Adipocyte (in vitro differentiated cells): ENCODE measurements at regions not wholly inside any gene's neighbourhood (a gene's known extent, or its start where the extent isn't known, plus 50 kb on each side); places are given as distances from the start of the nearest gene placed in this dataset.
"Not testable (repeated sequence)": the region's sequence is repeated elsewhere in the genome, so short reads cannot be mapped to it uniquely, and the experiment has no call there.

ENCODE experiments used
- DNase-seq: peaks from one replicate; pipeline ENCODE4 v3.0.0-alpha.2; 2015; ENCODE audit warnings: low read depth
- H3K27me3 ChIP-seq: replicated peaks from 2 replicates; pipeline ENCODE4 v1.7.0; 2013; ENCODE audit warnings: mild to moderate bottlenecking, low read length, moderate library complexity; ENCODE audit not compliant: control insufficient read depth, insufficient read depth
- H3K36me3 ChIP-seq: 2 replicates; pipeline ENCODE4 v1.7.0; 2013; ENCODE audit warnings: low read length, mild to moderate bottlenecking, moderate library complexity; ENCODE audit not compliant: control insufficient read depth, insufficient read depth, severe bottlenecking
- H3K4me1 ChIP-seq: 2 replicates; pipeline ENCODE4 v1.7.0; 2013; ENCODE audit warnings: mild to moderate bottlenecking, low read length, moderate library complexity; ENCODE audit not compliant: control insufficient read depth, insufficient read depth
- H3K4me3 ChIP-seq: 2 replicates; pipeline ENCODE4 v1.7.0; 2013; ENCODE audit warnings: mild to moderate bottlenecking, low read length, moderate library complexity
- H3K9ac ChIP-seq: 2 replicates; pipeline ENCODE4 v1.7.0; 2013; ENCODE audit warnings: mild to moderate bottlenecking, low read length, moderate library complexity
- H3K9me3 ChIP-seq: 2 replicates; pipeline ENCODE4 v1.7.0; 2013; ENCODE audit warnings: mild to moderate bottlenecking, low read length, moderate library complexity; ENCODE audit not compliant: control insufficient read depth

DNA sequence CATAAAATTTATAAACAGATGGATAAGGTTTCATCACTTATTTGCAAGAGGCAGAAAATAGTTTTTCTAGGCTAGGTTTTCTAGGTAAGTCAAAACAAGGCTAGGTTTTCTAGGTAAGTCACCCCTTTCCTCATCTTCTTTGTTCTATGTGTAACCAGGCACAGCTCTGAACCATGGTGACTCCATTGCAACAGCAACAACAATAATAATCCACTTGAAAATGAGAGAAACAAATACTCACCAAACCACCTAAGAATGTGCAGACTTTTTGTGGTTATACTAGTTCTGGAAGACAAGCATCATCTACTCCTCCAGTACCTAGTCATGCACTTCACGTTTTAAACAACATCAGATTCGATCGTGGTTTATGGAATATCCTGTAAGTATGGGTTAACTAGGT lies 237.4 kb upstream of the ACVR2A start:
- Histone ChIP-seq H3K4me1 (no peaks in the 10 kb centered on the region), H3K27me3 (no peaks in the 10 kb centered on the region), H3K4me3 (no peak overlapping the region), H3K9me3 (no peaks in the 10 kb centered on the region), H3K9ac (no peak overlapping the region), H3K36me3 (no peaks in the 10 kb centered on the region)
- DNase-seq = no peak

DNA sequence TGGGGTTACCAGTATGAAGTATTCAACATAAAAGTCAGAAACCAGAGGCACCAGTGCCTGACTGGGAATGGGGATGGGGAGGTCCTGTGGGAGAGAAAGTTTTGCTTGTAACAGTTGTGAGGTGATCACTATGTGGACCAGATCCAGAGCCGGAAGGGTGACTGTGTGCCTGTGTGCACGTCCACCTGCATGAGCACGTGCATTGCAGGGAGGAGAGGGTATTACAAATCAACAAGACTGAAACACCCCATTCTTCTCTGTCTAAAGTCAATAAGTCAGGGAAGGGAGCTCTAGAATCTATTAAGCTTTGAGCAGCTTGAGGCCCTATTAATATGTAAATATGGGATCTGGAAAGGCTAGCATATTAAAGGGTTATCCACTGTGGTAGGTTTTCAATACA lies 241.0 kb upstream of the ACVR2A start:
- Histone ChIP-seq H3K4me3 (no peak overlapping the region), H3K9ac (no peak overlapping the region), H3K4me1 (no peaks in the 10 kb centered on the region)

DNA sequence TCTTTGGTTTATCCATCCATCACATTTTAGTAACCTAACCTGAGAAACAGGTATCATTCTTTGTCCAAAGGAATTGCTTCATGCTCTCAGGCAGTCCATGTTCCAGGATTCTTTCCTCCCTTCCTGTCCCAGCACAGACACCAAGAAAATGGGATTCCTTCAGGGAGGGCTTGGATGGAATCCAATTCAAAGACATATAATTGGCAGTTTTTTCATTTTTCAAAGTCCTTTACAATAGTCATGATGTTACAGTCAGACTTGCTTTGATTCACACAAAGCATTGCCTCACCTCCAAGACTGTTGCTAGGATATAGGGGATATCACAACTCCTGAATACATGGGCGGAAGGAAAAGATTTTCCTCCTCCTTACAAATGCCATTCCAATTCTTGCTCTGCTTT lies 241.4 kb upstream of the ACVR2A start:
- Histone ChIP-seq H3K4me1 (no peaks in the 10 kb centered on the region), H3K4me3 (no peak overlapping the region), H3K9ac (no peak overlapping the region), H3K9me3 (no peaks in the 10 kb centered on the region), H3K27me3 (peaks cover 11% of the 10 kb centered on the region), H3K36me3 (no peaks in the 10 kb centered on the region)
- no peak for DNase-seq

More for the DNA sequence above, 241.0 kb upstream of the ACVR2A start:
- H3K36me3 ChIP-seq = no peaks in the 10 kb centered on the region
- no peak for DNase-seq
- no peaks in the 10 kb centered on the region for H3K9me3 ChIP-seq
- H3K27me3 ChIP-seq = peaks cover 11% of the 10 kb centered on the region

DNA sequence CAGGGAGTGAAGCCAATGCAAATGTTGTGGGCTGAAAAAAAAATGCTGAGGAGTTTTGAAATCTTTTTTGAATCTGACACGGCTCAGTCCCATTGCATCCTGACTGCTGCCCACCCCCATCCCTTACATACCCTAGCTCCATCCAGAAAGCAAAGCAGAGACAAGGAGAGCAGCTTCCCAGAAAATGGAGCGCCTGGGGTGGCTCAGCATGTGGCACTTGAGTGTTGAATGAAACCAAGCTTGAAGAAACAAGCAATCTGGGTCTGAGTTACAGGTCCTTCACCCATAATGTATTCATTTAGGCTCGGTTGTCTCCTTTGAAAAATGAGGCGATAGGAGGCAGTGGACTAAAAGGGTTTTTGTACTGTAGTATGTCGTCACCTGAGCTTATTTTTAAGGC lies 244.2 kb upstream of the ACVR2A start:
- peaks cover 11% of the 10 kb centered on the region for H3K27me3 ChIP-seq
- H3K36me3 ChIP-seq = no peaks in the 10 kb centered on the region
- no peak for DNase-seq
- no peak overlapping the region for H3K4me3 ChIP-seq
- H3K9me3 ChIP-seq = peaks cover 5% of the 10 kb centered on the region
- H3K9ac ChIP-seq = no peak overlapping the region
- H3K4me1 ChIP-seq = peaks cover 3% of the 10 kb centered on the region

DNA sequence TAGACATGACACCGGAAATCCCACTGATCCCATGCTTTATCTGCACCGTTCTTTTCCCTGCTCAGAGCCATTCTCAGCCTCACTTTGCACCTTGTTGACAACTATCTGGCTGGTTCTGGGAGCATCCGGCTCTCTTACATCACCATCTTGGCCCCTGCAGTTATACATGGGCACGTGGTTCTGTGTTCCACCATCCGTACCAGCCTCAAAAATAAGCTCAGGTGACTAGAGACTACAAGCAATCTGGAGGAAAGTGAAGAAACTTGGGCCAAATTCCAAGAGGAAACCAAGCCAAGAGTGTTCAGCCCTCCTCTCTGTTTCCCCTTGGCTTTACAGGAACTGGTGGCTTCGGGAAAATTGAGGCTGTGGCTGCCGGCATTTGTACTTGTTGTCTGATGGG lies 244.6 kb upstream of the ACVR2A start:
- Histone ChIP-seq H3K27me3 (peaks cover 11% of the 10 kb centered on the region), H3K4me1 (peaks cover 7% of the 10 kb centered on the region), H3K9ac (no peak overlapping the region), H3K36me3 (no peaks in the 10 kb centered on the region), H3K9me3 (peaks cover 5% of the 10 kb centered on the region), H3K4me3 (no peak overlapping the region)
- no peak for DNase-seq

DNA sequence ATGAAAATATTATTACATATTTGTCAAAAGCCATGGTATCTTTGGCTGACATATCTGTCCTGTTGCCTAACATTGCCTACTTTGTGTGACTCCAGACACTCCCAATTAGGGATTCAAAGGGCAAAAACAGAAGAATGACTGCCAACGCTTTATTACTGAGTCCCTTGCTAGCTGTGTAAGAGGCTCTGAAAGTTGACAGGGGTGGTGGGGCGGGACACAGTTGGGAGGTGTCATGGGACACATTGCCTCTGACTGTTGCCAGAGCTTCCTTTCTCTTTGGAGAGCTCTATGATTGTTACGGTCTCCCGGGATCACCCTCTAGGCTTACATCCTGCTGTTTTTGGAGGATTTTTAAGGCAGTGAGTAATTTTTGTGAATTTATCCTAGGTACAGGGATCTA lies 249.6 kb upstream of the ACVR2A start:
- Histone ChIP-seq H3K4me3 (no peak overlapping the region), H3K4me1 (peaks cover 12% of the 10 kb centered on the region), H3K36me3 (no peaks in the 10 kb centered on the region), H3K9ac (no peak overlapping the region), H3K9me3 (peaks cover 10% of the 10 kb centered on the region), H3K27me3 (peaks cover 4% of the 10 kb centered on the region)
- no peak for DNase-seq

DNA sequence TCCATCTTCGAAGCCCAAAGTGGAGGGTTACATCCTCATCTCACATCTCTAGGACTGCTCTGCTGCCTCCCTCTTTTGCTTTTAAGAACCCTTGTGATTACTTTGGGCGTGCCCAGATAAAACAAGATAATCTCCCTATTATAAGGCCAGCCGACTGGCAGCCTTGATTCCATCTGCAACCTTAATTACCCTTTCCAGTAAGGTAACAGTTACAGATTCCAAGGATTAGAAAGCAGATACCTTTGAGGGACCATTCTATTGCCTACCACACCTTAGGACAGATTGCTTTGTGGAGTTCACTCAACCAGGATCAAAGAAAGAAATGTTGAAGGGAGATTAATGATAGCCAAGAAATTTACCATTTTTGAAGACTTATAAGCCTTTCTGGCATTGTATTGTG lies 250.8 kb upstream of the ACVR2A start:
- Histone ChIP-seq H3K4me1 (peaks cover 12% of the 10 kb centered on the region), H3K9me3 (peaks cover 10% of the 10 kb centered on the region), H3K36me3 (no peaks in the 10 kb centered on the region), H3K4me3 (no peak overlapping the region), H3K9ac (no peak overlapping the region), H3K27me3 (no peaks in the 10 kb centered on the region)
- no peak for DNase-seq

DNA sequence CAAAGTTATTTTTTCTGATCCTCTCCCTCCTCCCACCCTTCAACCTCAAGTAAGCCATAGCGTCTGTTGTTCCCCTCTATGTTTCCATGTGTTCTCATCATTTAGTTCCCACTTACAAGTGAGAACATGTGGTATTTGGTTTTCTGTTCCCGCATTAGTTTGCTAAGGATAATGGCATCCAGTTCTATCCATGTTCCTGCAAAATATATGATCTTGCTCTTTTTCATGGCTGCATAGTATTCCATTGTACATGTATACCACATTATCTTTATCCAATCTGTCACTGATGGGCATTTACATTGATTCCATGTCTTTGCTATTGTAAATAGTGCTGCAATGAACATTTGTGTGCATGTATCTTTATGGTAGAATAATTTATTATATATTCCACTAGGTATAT lies 252.0 kb upstream of the ACVR2A start:
- not testable (repeated sequence) for H3K27me3 ChIP-seq, H3K4me3 ChIP-seq, H3K9ac ChIP-seq, DNase-seq, H3K36me3 ChIP-seq
- Histone ChIP-seq H3K9me3 (peaks cover 10% of the 10 kb centered on the region), H3K4me1 (peaks cover 15% of the 10 kb centered on the region)

DNA sequence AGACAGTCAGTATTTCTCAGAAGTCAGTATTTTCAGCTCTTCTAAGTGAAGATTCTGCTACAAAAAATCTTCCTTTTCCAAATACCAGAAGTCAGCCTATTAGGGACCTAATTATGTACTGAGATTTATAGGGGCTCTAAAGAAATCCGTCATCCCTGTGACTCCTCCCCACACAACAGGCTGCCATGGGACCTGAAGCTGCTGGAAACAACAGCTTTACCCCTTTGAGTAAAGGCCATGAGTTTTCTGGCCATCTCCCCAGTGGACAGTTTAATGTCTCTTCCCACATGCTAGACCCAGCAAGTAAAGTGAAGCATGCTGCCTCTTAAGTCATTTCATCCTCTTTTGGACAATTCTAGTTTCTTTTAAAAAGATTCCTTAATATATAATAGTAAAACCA lies 255.7 kb upstream of the ACVR2A start:
- Histone ChIP-seq H3K4me1 (peaks cover 4% of the 10 kb centered on the region), H3K9me3 (peaks cover 10% of the 10 kb centered on the region), H3K9ac (no peak overlapping the region), H3K36me3 (no peaks in the 10 kb centered on the region), H3K4me3 (no peak overlapping the region), H3K27me3 (no peaks in the 10 kb centered on the region)
- DNase-seq = no peak

DNA sequence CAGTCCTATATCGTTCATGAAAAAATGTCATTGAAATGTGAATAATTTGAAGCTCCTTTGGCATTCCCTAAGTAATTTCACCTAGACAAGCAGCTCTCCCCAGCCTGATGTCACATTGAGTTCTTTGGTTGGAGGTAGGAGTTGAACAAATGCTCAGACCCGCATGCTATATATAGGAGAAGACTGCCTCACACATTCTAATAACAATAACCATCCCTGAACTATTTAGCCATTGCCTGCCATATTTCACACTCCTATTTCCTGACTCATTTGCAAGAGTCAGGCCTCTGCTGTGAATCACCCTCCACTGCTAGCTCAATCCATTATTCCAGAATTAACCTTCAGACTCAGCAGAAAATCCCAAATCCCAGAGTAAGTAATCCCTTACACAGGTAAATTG lies 256.6 kb upstream of the ACVR2A start:
- peaks cover 10% of the 10 kb centered on the region for H3K9me3 ChIP-seq
- no peak overlapping the region for H3K9ac ChIP-seq
- peaks cover 4% of the 10 kb centered on the region for H3K4me1 ChIP-seq
- H3K4me3 ChIP-seq = no peak overlapping the region
- DNase-seq = no peak
- no peaks in the 10 kb centered on the region for H3K36me3 ChIP-seq
- no peaks in the 10 kb centered on the region for H3K27me3 ChIP-seq

DNA sequence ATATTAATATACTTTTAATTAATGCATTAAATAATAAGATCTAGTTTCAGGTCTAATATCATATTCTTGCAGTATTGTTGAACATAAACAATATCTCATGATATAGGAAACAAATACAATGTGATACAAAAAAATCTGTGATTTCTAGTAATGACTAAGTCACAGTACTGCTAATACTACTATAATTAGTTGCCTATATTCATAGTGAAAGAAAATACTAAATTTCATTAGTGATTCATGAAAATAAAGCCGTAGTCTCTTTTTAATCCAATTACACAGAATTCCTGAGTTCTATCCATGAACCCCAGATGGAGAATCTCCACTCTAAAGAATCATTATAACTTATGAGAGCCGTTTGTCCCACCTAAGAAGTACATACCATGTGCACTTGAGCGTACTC lies 266.3 kb upstream of the ACVR2A start:
- H3K36me3 ChIP-seq = no peaks in the 10 kb centered on the region
- no peak overlapping the region for H3K4me3 ChIP-seq
- no peak overlapping the region for H3K9ac ChIP-seq
- peaks cover 7% of the 10 kb centered on the region for H3K4me1 ChIP-seq
- no peaks in the 10 kb centered on the region for H3K9me3 ChIP-seq
- DNase-seq = no peak
- H3K27me3 ChIP-seq = no peaks in the 10 kb centered on the region

DNA sequence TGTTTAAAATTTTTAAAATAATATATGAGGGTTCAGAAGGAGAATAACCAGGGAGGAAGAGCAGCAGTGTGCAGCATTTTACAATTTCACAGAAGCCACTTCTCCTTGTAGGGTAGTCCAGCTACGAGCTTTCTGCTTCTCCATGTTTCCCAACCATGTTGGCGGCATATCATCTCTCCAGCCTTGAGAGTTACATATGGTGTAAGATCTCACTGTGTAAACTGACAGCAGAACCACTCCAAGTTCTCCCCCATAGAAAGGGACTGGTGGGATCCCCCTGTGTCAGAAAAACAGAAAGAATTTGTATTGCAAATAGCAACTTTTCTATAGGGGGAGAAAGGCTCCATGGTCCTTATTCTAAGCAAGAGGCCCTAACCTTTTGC lies 266.8 kb upstream of the ACVR2A start:
- Histone ChIP-seq H3K4me3 (no peak overlapping the region), H3K27me3 (no peaks in the 10 kb centered on the region), H3K4me1 (peaks cover 7% of the 10 kb centered on the region), H3K36me3 (no peaks in the 10 kb centered on the region), H3K9me3 (peaks cover 3% of the 10 kb centered on the region), H3K9ac (no peak overlapping the region)
- DNase-seq = no peak
